NT2/D1 (cell line): ENCODE measurements at regions not wholly inside any gene's neighbourhood (a gene's known extent, or its start where the extent isn't known, plus 50 kb on each side); places are given as distances from the start of the nearest gene placed in this dataset.
"Not testable (repeated sequence)": the region's sequence is repeated elsewhere in the genome, so short reads cannot be mapped to it uniquely, and the experiment has no call there.

Source experiments
- YY1 ChIP-seq: IDR thresholded peaks from 2 replicates; pipeline ENCODE4 v1.6.1; 2011; ENCODE audit not compliant: insufficient read length, insufficient read depth
- ZNF274 ChIP-seq: IDR thresholded peaks from 2 replicates; pipeline ENCODE4 v1.6.1; 2011; ENCODE audit warnings: mild to moderate bottlenecking, low read depth, low read length

GRCh38 chr3:72028307-72028706, 243.4 kb upstream of the PROK2 start:
- TF ChIP-seq YY1, ZNF274: not testable (repeated sequence)
